Natural killer cell (primary cell): ENCODE measurements at regions not wholly inside any gene's neighbourhood (a gene's known extent, or its start where the extent isn't known, plus 50 kb on each side); places are given as distances from the start of the nearest gene placed in this dataset.
"Not testable (repeated sequence)": the region's sequence is repeated elsewhere in the genome, so short reads cannot be mapped to it uniquely, and the experiment has no call there.

Experiments used
- ATAC-seq, 3 donors: fragments of 150-1000 bp in 2 of 3; fragments of 200-7000 bp in 1 of 3; cut with Tn5 transposase; 1 replicate in 1 of 3; 2 replicates in 2 of 3; pipeline ENCODE4 v1.10.0; 2021; ENCODE audit warnings: mild to moderate bottlenecking in 2 of 3, moderate library complexity in 2 of 3
- DNase-seq, 2 donors: peaks; one replicate each; pipeline versions ENCODE4 v3.0.0 to v3.0.0-alpha.2; 2013 to 2021; ENCODE audit warnings: mixed read lengths in 1 of 2
- H3K27ac ChIP-seq: one replicate; pipeline ENCODE4 v1.5.1; 2013; ENCODE audit warnings: mild to moderate bottlenecking, low read length
- H3K27me3 ChIP-seq: one replicate; pipeline ENCODE4 v1.6.1; 2013; ENCODE audit warnings: low read length; ENCODE audit not compliant: control insufficient read depth, insufficient read depth
- H3K36me3 ChIP-seq: one replicate; pipeline ENCODE4 v1.6.1; 2013; ENCODE audit warnings: low read length; ENCODE audit not compliant: control insufficient read depth, insufficient read depth
- H3K4me1 ChIP-seq: one replicate; pipeline ENCODE4 v1.6.1; 2013; ENCODE audit warnings: low read length; ENCODE audit not compliant: control insufficient read depth, insufficient read depth
- H3K4me3 ChIP-seq: one replicate; pipeline ENCODE4 v1.5.1; 2013; ENCODE audit warnings: low read length
- H3K9me3 ChIP-seq: one replicate; pipeline ENCODE4 v1.6.1; 2013; ENCODE audit warnings: low read length; ENCODE audit not compliant: control insufficient read depth, insufficient read depth
- H3K27ac Mint-ChIP-seq, 2 donors: one replicate each; pipeline ENCODE4 v1.8.0; 2022; ENCODE audit warnings: mild to moderate bottlenecking in 2 of 2, mixed read lengths in 2 of 2, moderate library complexity in 1 of 2
- H3K27me3 Mint-ChIP-seq, 2 donors: one replicate each; pipeline ENCODE4 v1.8.0; 2022; ENCODE audit warnings: low read depth in 2 of 2, mixed read lengths in 2 of 2
- H3K36me3 Mint-ChIP-seq: one replicate; pipeline ENCODE4 v1.8.0; 2022; ENCODE audit warnings: mixed read lengths
- H3K4me1 Mint-ChIP-seq, 2 donors: one replicate each; pipeline ENCODE4 v1.8.0; 2022; ENCODE audit warnings: mixed read lengths in 2 of 2
- H3K4me3 Mint-ChIP-seq: one replicate; pipeline ENCODE4 v1.8.0; 2022; ENCODE audit warnings: mild to moderate bottlenecking, moderate library complexity, mixed read lengths
- H3K9me3 Mint-ChIP-seq, 2 donors: one replicate each; pipeline ENCODE4 v1.8.0; 2022; ENCODE audit warnings: mixed read lengths in 2 of 2
- WGBS: methylation state at CpG from one replicate; pipeline ENCODE4 v1.1.7; 2013; ENCODE audit warnings: missing lambda C conversion rate; ENCODE audit not compliant: insufficient coverage; 5-methylcytosine and 5-hydroxymethylcytosine counted together
- intact Hi-C: fragments of 100-400 bp; cut with micrococcal nuclease; formaldehyde crosslinking; loops from one replicate; pipeline ENCODE4 v1.14.2; 2022
- TF ChIP-seq, protein P1 (sequence below): fragments of 200-600 bp; IDR thresholded peaks from one replicate; pipeline ENCODE4 v1.8.0; 2022; ENCODE audit warnings: antibody characterized with exemption

DNA sequence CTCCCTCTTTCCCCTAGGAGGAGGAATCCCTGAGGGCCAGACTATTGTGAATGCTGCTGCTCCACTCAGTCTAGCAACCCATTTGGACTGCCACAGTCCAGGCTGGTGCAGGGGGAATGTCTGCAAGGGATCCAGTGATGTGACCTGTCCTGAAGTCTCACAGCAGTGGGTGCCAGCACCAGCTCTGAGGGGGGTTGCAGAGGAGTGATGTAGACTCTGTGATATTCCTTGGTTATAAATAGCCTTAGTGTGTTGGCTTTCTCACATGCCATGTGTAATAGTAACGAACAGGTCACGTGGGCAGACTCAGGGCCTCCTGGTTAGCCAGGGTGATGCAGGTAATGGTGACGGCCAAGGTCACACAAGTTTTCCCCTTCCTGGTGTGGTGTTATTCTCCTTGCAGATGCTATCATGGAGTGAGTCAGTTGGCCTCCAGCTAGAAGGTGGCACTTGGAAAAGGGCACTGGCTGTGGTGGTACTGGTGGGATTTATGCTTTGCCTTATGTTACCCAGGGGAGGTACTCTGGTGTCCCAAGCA is 404.4 kb downstream of the UTRN start:
- Mint-ChIP-seq H3K36me3 (peaks cover 34% of the 10 kb centered on the region), H3K27me3 (no peaks in the 10 kb centered on the region), H3K9me3 (peaks cover 4 to 13% of the 10 kb centered on the region in 2 donors), H3K4me1 (peaks cover 86 to 93% of the 10 kb centered on the region in 2 donors), H3K27ac (peak overlapping the region; percentile 41 to 74), H3K4me3 (no peak overlapping the region)
- peak in 1 of 3 donors; percentile 30 for ATAC-seq
- TF ChIP-seq, protein P1, sequence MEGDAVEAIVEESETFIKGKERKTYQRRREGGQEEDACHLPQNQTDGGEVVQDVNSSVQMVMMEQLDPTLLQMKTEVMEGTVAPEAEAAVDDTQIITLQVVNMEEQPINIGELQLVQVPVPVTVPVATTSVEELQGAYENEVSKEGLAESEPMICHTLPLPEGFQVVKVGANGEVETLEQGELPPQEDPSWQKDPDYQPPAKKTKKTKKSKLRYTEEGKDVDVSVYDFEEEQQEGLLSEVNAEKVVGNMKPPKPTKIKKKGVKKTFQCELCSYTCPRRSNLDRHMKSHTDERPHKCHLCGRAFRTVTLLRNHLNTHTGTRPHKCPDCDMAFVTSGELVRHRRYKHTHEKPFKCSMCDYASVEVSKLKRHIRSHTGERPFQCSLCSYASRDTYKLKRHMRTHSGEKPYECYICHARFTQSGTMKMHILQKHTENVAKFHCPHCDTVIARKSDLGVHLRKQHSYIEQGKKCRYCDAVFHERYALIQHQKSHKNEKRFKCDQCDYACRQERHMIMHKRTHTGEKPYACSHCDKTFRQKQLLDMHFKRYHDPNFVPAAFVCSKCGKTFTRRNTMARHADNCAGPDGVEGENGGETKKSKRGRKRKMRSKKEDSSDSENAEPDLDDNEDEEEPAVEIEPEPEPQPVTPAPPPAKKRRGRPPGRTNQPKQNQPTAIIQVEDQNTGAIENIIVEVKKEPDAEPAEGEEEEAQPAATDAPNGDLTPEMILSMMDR, result no peak
- DNase-seq, result no peak
- no peak overlapping the region for H3K4me3 ChIP-seq
- H3K9me3 ChIP-seq, result no peaks in the 10 kb centered on the region
- WGBS, result 98% methylated on average over 3 of the region's 3 CpGs
- no peaks in the 10 kb centered on the region for H3K27me3 ChIP-seq
- intact Hi-C loops, result no loop called here
- no peak overlapping the region for H3K27ac ChIP-seq
- peaks cover 5% of the 10 kb centered on the region for H3K36me3 ChIP-seq
- H3K4me1 ChIP-seq, result no peaks in the 10 kb centered on the region

DNA sequence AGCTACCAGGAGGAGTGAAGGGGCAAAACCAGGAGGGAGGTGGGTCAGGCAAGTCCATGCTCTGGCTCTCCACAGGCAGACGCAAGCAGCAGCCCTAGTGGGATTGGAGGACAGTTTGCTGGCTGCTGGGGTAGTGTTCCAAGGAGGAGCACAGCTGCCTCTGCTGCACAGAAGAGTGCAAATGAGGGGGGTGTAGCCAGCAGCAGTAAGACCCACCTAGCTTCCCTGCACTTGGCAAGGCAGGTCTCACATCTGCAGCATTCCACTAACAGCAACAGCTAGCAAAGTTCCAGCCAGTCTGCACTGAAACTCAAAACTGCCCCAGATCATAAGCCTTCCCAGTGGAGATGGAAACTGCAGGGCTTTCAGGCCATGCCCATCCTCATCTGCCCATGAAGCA is 405.0 kb downstream of the UTRN start:
- no peak overlapping the region for H3K4me3 ChIP-seq
- H3K36me3 ChIP-seq, result peaks cover 5% of the 10 kb centered on the region
- H3K4me1 ChIP-seq, result no peaks in the 10 kb centered on the region
- Mint-ChIP-seq H3K9me3 (peaks cover 4 to 13% of the 10 kb centered on the region in 2 donors), H3K27ac (peak overlapping the region; percentile 35 to 73), H3K4me3 (no peak overlapping the region), H3K27me3 (no peaks in the 10 kb centered on the region), H3K4me1 (peaks cover 84 to 93% of the 10 kb centered on the region in 2 donors), H3K36me3 (peaks cover 34% of the 10 kb centered on the region)
- intact Hi-C loops, result no loop called here
- no peak overlapping the region for H3K27ac ChIP-seq
- ATAC-seq (peak in 1 of 3 donors; percentile 15), DNase-seq (no peak)
- no peaks in the 10 kb centered on the region for H3K27me3 ChIP-seq
- WGBS, result 100% methylated on average over 1 of the region's 1 CpG
- TF ChIP-seq, protein P1, result no peak
- no peaks in the 10 kb centered on the region for H3K9me3 ChIP-seq

DNA sequence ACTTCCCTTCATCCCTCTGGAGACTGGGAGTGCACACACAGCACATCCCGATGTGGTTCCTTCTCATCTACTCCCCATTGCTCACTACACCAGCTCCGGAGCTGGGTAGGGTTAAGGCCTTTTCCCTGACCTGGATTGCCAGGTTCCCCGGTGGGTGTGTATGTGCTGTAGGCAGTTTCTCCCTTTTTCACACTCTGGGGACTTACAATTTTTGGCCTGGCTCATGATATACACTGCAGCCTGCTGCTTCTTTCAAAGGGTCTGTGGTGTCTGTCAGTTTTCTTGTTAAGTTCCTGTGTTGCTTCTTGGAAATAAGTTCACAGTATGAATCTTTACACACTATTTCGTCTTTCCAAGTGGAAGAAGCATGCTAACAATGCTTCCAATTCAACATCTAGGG is 405.5 kb downstream of the UTRN start:
- H3K9me3 ChIP-seq, result no peaks in the 10 kb centered on the region
- Mint-ChIP-seq H3K27me3 (no peaks in the 10 kb centered on the region), H3K27ac (peak overlapping the region; percentile 35 to 73), H3K36me3 (peaks cover 29% of the 10 kb centered on the region), H3K4me3 (peak overlapping the region; percentile 14), H3K9me3 (peaks cover 4 to 13% of the 10 kb centered on the region in 2 donors), H3K4me1 (peaks cover 79 to 88% of the 10 kb centered on the region in 2 donors)
- TF ChIP-seq, protein P1, result no peak
- H3K36me3 ChIP-seq, result peaks cover 5% of the 10 kb centered on the region
- H3K27me3 ChIP-seq, result no peaks in the 10 kb centered on the region
- no peak overlapping the region for H3K27ac ChIP-seq
- intact Hi-C loops, result no loop called here
- peak in 2 of 3 donors; percentile 52 to 58 for ATAC-seq
- no peak overlapping the region for H3K4me3 ChIP-seq
- WGBS, result 100% methylated on average over 3 of the region's 4 CpGs
- DNase-seq, result no peak
- no peaks in the 10 kb centered on the region for H3K4me1 ChIP-seq

DNA sequence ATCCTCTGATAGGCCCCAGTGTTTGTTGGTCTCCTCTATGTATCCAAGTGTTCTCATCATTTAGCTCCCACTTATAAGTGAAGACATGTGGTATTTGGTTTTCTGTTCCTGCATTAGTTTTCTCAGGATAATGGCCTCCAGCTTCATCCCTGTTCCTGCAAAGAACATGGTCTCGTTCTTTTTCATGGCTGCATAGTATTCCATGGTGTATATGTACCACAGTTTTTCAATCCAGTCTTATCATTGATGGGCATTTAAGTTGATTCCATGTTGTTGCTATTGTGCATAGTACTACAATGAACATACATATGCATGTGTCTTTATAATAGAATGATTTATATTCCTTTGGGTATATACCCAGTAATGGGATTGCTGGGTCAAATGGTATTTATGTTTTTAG is 406.9 kb downstream of the UTRN start:
- H3K36me3 ChIP-seq, ATAC-seq, intact Hi-C loops, H3K4me1 ChIP-seq, H3K4me3 ChIP-seq, H3K9me3 ChIP-seq, H3K27me3 ChIP-seq, H3K27ac ChIP-seq, H3K4me3 Mint-ChIP-seq, DNase-seq, H3K27me3 Mint-ChIP-seq: not testable (repeated sequence)
- H3K9me3 Mint-ChIP-seq, result peaks cover 3 to 10% of the 10 kb centered on the region in 2 donors
- peak overlapping the region; percentile 57 to 73 for H3K27ac Mint-ChIP-seq
- peaks cover 65 to 74% of the 10 kb centered on the region in 2 donors for H3K4me1 Mint-ChIP-seq
- WGBS, result 100% methylated on average over 1 of the region's 1 CpG
- peaks cover 15% of the 10 kb centered on the region for H3K36me3 Mint-ChIP-seq
